GM19025 (cell line): ENCODE measurements at regions not wholly inside any gene's neighbourhood (a gene's known extent, or its start where the extent isn't known, plus 50 kb on each side); places are given as distances from the start of the nearest gene placed in this dataset.

Experiments used
- ATAC-seq: cut with Tn5 transposase; IDR thresholded peaks from one replicate; pipeline ENCODE4 v1.9.1; 2021; ENCODE audit warnings: mild to moderate bottlenecking, low read depth, moderate library complexity; ENCODE audit not compliant: unreplicated experiment

DNA sequence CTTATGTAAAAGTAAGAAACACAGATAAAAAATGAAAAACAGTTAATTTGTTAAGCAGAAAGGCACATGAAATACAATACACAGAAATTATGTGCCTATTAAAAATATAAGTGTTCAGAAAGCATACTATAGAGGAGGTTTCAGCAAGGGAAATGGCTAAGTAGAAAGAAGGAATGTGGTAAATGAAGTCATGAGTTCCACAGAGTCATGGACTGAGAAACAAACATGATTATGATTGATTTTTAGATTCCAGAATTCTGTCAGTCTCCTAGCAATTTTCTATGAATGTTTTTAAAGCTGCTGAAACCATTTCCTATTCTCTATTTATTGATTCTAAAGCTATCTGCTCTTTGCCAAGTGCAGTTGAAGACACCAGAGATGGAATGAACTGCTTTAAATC is 1398.4 kb downstream of the ARAP2 start:
- no peak for ATAC-seq

DNA sequence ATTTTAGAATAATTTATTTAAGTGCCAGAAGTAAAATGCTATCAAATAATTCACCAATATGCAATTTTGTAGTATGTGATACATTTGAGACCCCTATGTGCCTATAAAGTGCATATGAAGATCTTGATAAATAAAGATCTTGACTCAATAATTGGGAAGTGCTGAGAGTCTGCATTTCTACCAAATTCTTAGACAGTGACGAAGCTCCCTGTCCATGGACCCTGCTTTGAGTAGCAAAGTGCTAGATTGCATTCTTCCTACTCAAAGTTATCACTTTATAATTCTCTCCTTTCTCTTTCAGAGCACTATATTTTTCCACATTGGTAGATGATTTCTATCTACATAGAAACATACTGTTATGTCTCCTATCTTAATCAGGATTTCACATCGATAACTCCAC is 1393.9 kb downstream of the ARAP2 start:
- ATAC-seq = no peak

DNA sequence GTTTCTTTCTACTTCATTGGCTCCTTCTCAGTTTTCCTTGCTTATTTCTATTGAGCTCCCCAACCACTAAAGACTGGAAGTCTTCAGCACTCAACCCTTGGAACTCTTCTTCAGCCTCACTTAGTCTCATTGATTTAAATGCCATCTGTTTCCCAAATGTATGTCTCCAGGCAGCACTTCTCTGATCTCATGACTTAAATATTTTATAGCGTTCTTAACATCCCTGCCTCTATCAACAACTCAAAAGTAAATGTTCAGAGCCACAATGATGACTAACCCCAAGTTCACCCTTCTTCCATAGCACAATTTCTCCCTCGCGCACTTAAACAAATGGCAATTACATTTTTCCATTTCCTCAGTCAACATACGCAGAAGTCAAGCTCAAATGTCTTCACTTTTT is 1393.3 kb downstream of the ARAP2 start:
- ATAC-seq = no peak

- no peak for ATAC-seq
Observed at GRCh38 chr4:34851411-34851810, 1392.9 kb downstream of the ARAP2 start.

DNA sequence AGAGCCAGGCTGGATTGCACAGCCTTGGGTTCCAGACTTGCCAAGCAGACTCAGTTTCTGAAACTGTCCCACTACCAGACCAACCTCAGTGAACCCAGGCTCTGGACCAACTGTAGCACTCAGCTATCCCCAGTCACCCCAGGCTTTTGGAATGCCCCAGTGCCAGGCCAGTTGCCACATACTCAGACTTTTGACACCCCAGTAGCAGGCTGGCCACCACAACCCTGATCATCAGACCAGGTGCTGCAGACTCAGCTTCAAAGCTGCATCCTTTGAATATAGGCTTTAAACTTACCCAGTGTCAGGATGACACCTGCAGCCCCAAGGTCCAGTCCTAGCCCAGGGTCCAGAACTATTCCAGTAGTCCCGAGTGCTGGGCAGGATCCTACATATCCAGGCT is 1389.9 kb downstream of the ARAP2 start:
- no peak for ATAC-seq

DNA sequence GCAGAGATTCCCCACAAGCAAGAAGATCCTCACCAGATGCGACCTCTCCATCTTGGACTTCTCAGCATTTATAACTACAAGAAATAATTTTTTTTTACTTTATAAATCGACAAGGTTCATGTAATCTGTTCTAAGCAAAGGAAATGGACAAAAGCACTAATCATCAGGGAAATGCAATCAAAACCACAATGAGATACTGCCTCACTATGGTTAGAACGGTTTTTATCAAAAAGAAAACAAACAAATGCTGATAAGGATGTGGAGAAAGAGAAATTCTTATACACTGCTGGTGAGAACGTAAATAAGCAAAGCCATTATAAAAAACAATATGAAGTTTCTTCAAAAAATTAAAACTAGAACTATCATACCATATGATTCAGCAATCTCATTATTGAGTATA is 1382.6 kb downstream of the ARAP2 start:
- ATAC-seq = no peak

DNA sequence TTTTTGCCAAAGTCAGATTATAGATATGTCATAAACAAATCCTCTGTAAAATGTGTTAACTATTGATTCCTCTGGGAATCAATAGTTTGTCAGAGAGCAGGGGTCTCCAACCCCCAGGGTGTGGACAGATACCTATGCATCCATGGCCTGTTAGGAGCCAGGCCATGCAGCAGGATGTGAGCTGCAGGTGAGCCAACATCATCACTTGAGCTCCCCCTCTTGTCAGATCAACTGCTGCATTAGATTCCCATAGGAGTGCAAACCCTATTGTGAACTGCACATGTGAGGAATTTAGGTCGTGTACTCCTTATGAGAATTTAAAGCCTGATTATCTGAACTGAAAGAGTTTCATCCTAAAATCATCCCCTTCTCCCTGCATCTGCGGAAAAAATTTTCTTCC is 1365.4 kb downstream of the ARAP2 start:
- ATAC-seq = no peak

DNA sequence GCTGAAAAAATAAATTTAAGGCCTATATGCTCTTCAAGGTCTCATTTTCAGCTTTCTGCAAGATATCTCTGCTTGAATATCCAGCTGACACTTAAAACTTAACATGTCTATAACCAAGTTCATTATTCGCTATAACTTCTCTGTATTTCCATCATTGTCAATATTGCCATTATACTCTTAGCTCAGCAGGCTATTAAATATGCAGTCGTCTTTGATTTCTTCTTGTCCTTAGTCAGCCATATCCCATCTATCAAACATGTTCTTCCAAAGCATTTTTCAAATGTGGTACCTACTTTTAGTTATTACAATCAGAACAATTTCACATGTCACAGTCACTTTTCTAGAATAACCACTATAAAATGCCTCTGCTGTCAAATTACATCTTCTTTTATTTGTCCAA is 1364.1 kb downstream of the ARAP2 start:
- no peak for ATAC-seq

GRCh38 chr4:34891892-34892291 is 1352.4 kb downstream of the ARAP2 start:
- no peak for ATAC-seq

- ATAC-seq = no peak
Observed at GRCh38 chr4:34893382-34893781, 1350.9 kb downstream of the ARAP2 start.

DNA sequence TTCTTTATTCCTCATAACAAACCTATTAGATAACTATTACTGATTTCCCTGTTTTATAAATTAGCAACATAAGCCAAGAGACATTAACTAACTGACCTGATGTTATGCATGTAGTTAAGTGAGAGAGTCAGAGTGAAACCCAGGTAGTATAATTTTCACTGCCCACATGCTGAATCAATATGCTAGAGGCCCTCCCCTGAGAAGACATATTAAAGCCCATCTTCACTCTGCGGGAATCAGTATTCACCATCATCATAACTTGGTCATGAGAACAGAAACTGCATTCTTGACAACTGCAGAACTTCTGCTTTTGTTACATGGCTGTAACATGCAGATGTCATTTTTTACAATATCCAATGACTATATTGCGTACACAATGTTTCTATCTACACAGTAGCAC is 1324.3 kb downstream of the ARAP2 start:
- no peak for ATAC-seq

- ATAC-seq = no peak
Observed at GRCh38 chr4:34921391-34921790, 1322.9 kb downstream of the ARAP2 start.

- ATAC-seq = no peak
Observed at GRCh38 chr4:34922325-34922724, 1322.0 kb downstream of the ARAP2 start.

- ATAC-seq = no peak
Observed at GRCh38 chr4:34932591-34932990, 1311.7 kb downstream of the ARAP2 start.

- no peak for ATAC-seq
Observed at GRCh38 chr4:34935739-34936138, 1308.6 kb downstream of the ARAP2 start.

DNA sequence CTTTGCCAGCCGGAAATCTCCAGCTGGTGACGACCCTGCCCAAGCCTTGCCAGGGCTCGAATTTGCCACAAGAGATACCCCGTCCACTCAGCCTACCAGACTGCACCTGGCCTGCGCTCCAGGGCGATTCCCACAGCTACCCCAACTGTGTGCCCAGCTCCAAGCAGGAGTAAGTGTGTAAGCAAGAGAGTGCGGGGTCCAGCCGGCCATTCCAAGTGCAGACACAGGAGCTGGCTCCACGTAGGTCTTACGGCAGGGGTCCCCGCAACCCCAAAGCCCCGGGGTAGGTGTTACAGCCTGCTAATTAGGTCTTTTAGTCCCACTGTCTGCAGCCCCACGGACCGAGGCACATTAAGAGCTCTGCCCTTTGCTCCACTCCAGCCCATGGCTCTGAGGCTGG is 1305.2 kb downstream of the ARAP2 start:
- ATAC-seq = no peak

DNA sequence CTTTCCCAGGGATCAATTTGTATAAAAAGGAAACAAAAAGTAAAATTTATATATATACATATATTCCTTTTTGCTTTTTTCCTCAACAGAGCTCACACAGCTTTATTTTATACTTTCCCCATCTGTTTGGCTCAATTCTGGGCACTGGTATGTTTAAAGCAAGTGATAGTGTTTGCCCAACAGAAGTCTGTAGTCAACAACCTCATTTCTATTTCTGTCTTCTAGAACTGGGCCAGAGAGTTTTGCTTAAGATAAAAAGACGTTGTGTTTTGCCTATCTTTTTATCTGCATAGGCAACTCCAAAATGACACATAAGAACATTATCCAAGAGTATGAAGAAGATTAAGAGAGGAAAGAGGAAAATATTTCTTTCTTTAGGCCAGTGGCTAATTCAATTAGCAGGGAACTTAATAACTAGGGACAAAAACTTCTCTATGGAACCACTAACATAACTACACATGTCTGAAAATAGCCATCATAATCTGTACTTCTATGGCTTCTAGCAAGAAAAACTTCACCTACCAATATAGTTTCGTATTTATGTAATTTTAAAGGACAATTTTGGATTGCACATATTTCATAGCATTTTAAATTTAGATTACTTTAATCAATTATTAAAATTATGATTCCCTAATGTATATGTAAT is 1300.5 kb downstream of the ARAP2 start:
- ATAC-seq = no peak

GRCh38 chr4:34950926-34951325 is 1293.4 kb downstream of the ARAP2 start:
- no peak for ATAC-seq

GRCh38 chr4:34953145-34953799 is 1291.0 kb downstream of the ARAP2 start:
- ATAC-seq = no peak

GRCh38 chr4:34964613-34965012 is 1279.7 kb downstream of the ARAP2 start:
- no peak for ATAC-seq

DNA sequence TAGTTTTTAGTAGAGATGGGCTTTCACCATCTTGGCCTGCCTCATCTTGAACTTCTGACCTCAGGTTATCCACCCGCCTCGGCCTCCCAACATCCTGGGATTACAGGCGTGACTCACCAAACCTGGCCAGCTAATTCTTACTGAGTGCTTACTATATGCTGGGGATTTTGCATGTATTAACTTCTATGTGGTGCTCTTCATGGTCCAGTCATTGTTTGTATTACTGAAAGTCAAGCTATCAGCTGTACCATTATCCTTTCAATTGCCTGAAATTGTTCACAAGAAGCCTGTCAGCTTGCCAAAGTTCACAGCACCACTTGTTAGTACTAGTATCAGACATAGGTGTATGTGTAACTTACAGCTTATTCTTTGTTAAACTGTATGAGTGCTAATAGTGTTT is 1272.1 kb downstream of the ARAP2 start:
- ATAC-seq = no peak

GRCh38 chr4:34973650-34974312 is 1270.5 kb downstream of the ARAP2 start:
- ATAC-seq = no peak
